ENCODE measurements at regions not wholly inside any gene's neighbourhood (a gene's known extent, or its start where the extent isn't known, plus 50 kb on each side); places are given as distances from the start of the nearest gene placed in this dataset.

- no peak for TF ChIP-seq GATA2 (IDR thresholded peaks at IDR 0.05; ENCODE audit: low read depth, low read length)
- no peak for TF ChIP-seq GATA3 (IDR thresholded peaks at IDR 0.05; ENCODE audit: low read depth, low read length)
Observed at GRCh38 chr2:163135256-163135655, 296.7 kb upstream of the KCNH7 start.

DNA sequence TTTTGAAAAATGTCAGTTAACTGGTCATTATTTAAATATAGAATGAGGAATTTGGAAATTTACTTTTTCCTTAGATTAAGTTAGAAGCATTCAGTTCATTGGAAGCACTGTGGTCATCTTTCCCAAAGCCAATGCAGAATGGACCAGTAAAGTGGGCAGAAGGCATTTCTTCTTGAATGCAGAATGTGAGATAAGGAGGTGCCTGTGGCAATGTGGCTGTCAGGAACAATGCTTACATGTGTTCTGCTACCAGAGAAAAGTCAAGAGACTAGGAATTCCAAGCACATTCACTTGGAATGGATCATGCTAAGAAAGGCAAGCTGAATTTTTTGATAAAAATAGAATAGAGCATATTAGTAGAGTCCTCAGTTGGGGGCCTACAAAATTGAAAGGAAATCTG is 295.0 kb upstream of the KCNH7 start:
- TF ChIP-seq GATA3 (IDR thresholded peaks at IDR 0.05; ENCODE audit: low read depth, low read length) (no peak), GATA2 (IDR thresholded peaks at IDR 0.05; ENCODE audit: low read depth, low read length) (no peak)

DNA sequence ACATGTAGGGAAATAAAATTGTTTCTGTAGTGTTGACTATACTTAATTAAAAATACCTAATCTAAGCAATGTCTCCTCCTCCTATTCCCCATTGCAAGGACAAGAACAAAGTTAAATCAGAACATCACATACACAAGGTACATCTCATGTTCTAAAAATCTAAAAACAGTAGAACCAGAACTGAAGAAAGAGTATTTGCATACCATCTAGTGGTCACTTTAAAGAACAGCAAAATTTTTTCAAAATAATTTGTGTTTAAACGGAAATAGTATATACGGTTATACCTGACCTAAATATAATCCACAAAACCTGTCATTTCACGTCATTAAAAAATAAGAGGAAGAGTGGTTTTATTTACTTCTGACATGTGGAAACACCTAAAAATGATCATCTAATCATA is 294.3 kb upstream of the KCNH7 start:
- TF ChIP-seq GATA2 (IDR thresholded peaks at IDR 0.05; ENCODE audit: low read depth, low read length) = no peak
- TF ChIP-seq GATA3 (IDR thresholded peaks at IDR 0.05; ENCODE audit: low read depth, low read length) = no peak

GRCh38 chr2:163123526-163123925 is 285.0 kb upstream of the KCNH7 start:
- TF ChIP-seq GATA2 (IDR thresholded peaks at IDR 0.05; ENCODE audit: low read depth, low read length) (no peak), GATA3 (IDR thresholded peaks at IDR 0.05; ENCODE audit: low read depth, low read length) (no peak)

DNA sequence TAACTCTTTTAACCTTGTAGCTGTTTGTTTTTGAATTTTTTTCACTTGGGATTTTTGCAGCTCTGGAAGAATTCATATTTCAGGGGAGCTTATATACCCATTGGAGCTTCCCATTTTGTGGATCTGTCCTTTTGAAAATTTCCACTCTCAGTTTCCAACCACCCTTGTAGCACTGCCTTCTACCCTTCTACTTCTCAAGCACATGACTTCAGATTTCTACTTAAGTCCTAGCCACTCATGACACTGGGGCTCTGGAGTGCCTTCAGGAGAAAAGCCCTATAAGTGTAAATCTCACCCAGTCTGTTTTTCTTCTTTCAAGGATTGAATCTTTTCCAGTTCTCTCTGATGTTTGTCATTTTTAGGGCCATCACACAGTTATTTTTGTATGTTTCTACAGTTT is 283.7 kb upstream of the KCNH7 start:
- TF ChIP-seq GATA2 (IDR thresholded peaks at IDR 0.05; ENCODE audit: low read depth, low read length) = no peak
- no peak for TF ChIP-seq GATA3 (IDR thresholded peaks at IDR 0.05; ENCODE audit: low read depth, low read length)

GRCh38 chr2:163121483-163121882 is 282.9 kb upstream of the KCNH7 start:
- TF ChIP-seq GATA3 (IDR thresholded peaks at IDR 0.05; ENCODE audit: low read depth, low read length) (no peak), GATA2 (IDR thresholded peaks at IDR 0.05; ENCODE audit: low read depth, low read length) (no peak)

DNA sequence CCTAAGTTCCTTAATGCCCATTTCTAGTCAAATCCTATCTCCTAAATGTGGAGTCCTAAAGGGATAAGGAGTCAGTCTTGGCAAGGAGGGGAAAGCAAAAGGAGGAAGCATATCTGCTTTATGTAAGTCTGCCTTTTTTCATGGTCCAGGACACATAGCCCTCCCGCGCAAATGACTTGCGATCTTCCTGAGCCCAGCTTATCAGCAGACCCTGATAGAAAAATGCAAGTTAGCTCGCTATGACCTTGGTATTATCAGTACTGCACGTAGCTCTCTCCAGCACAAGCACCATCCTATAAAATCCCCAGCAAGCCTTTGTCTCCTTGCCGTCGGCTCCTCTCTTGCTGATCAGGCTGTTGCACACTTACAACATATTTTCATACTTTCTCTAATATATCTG is 281.4 kb upstream of the KCNH7 start:
- TF ChIP-seq GATA3 (IDR thresholded peaks at IDR 0.05; ENCODE audit: low read depth, low read length) (no peak), GATA2 (IDR thresholded peaks at IDR 0.05; ENCODE audit: low read depth, low read length) (no peak)

- TF ChIP-seq GATA2 (IDR thresholded peaks at IDR 0.05; ENCODE audit: low read depth, low read length) = no peak
- TF ChIP-seq GATA3 (IDR thresholded peaks at IDR 0.05; ENCODE audit: low read depth, low read length) = no peak
Observed at GRCh38 chr2:163086940-163087339, 248.4 kb upstream of the KCNH7 start.

- no peak for TF ChIP-seq GATA3 (IDR thresholded peaks at IDR 0.05; ENCODE audit: low read depth, low read length)
Observed at GRCh38 chr2:163081754-163082153, 243.2 kb upstream of the KCNH7 start.

DNA sequence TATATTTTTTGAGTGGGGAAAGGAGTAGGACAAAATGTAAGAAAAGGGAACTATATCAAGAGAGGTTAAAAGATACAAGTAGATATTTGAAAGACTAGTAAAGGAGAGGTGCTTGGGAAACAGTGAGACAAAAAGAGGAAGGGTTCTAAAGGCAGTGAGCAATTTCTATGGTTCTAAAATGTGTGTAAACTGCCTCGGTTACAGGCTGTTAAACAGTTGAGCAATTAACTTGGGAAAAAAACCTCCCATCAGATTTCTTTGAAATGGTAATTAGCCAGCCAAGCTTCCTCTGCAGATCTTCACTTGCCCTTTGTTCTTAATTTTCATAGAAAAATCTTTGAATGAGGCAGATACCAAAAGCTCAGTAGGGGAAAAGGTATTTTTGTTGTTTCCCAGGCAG is 238.7 kb upstream of the KCNH7 start:
- TF ChIP-seq GATA2 (IDR thresholded peaks at IDR 0.05; ENCODE audit: low read depth, low read length) (no peak), GATA3 (IDR thresholded peaks at IDR 0.05; ENCODE audit: low read depth, low read length) (no peak)

DNA sequence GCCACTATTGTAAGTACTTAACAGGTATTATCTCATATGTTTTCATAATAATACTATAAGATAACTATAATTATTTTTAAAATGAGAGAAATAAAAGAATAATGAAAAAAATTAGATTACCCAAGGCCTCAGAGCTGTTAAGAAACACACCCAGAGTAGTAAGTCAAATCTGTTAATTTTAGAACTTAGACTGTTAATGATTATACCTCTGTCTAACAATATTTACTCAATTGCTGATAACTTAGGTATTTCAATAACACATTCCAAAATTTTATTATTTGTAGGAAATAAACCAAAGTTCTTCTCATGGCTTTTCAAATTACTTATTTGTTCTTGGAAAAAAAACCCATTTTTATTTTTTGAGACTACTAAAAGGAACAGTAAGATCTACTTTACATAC is 227.5 kb upstream of the KCNH7 start:
- TF ChIP-seq GATA3 (IDR thresholded peaks at IDR 0.05; ENCODE audit: low read depth, low read length) (no peak), GATA2 (IDR thresholded peaks at IDR 0.05; ENCODE audit: low read depth, low read length) (no peak)

- TF ChIP-seq GATA3 (IDR thresholded peaks at IDR 0.05; ENCODE audit: low read depth, low read length) (no peak), GATA2 (IDR thresholded peaks at IDR 0.05; ENCODE audit: low read depth, low read length) (no peak)
Observed at GRCh38 chr2:163062524-163062923, 224.0 kb upstream of the KCNH7 start.

GRCh38 chr2:163046615-163047014 is 208.0 kb upstream of the KCNH7 start:
- no peak for TF ChIP-seq GATA3 (IDR thresholded peaks at IDR 0.05; ENCODE audit: low read depth, low read length)
- no peak for TF ChIP-seq GATA2 (IDR thresholded peaks at IDR 0.05; ENCODE audit: low read depth, low read length)

- TF ChIP-seq GATA2 (IDR thresholded peaks at IDR 0.05; ENCODE audit: low read depth, low read length) (no peak), GATA3 (IDR thresholded peaks at IDR 0.05; ENCODE audit: low read depth, low read length) (no peak)
Observed at GRCh38 chr2:163045830-163046229, 207.3 kb upstream of the KCNH7 start.

GRCh38 chr2:163044114-163044513 is 205.5 kb upstream of the KCNH7 start:
- TF ChIP-seq GATA3 (IDR thresholded peaks at IDR 0.05; ENCODE audit: low read depth, low read length) (no peak), GATA2 (IDR thresholded peaks at IDR 0.05; ENCODE audit: low read depth, low read length) (no peak)

DNA sequence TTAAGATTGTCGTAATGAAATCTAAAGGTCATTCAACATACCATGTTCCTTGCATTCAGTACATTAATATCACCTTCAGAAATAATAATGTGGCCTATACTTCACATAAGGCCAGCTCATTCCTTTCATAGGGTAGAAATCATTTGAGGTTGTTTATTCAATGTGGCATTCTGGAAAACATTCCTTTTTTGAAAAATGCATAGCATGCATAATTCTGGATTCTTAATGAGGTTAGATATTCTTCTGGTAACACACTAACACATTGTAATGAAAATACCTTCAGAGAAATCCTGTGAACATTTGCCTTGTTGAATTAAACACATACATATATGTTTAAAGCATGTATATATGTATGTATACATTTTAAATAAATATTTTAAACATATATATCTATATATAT is 204.6 kb upstream of the KCNH7 start:
- TF ChIP-seq GATA3 (IDR thresholded peaks at IDR 0.05; ENCODE audit: low read depth, low read length) = no peak
- TF ChIP-seq GATA2 (IDR thresholded peaks at IDR 0.05; ENCODE audit: low read depth, low read length) = no peak

Data from SH-SY5Y (cell line).